Memory B cell (primary cell): ENCODE measurements at regions not wholly inside any gene's neighbourhood (a gene's known extent, or its start where the extent isn't known, plus 50 kb on each side); places are given as distances from the start of the nearest gene placed in this dataset.

Experiments used
- ATAC-seq: fragments of 150-1000 bp; cut with Tn5 transposase; 2 replicates; pipeline ENCODE4 v1.10.0; 2021; ENCODE audit warnings: low read depth, mild to moderate bottlenecking, moderate library complexity
- DNase-seq, 2 donors: peaks; one replicate each; pipeline ENCODE4 v3.0.0; 2022; ENCODE audit warnings: low spot score in 2 of 2
- H3K27ac Mint-ChIP-seq: one replicate; pipeline ENCODE4 v1.8.0; 2022; ENCODE audit warnings: mild to moderate bottlenecking, moderate library complexity, mixed read lengths
- H3K27me3 Mint-ChIP-seq: one replicate; pipeline ENCODE4 v1.8.0; 2022; ENCODE audit warnings: mixed read lengths
- H3K36me3 Mint-ChIP-seq: one replicate; pipeline ENCODE4 v1.8.0; 2022; ENCODE audit warnings: mild to moderate bottlenecking, mixed read lengths
- H3K4me1 Mint-ChIP-seq: one replicate; pipeline ENCODE4 v1.8.0; 2022; ENCODE audit warnings: mixed read lengths
- H3K4me3 Mint-ChIP-seq: one replicate; pipeline ENCODE4 v1.8.0; 2022; ENCODE audit warnings: mild to moderate bottlenecking, moderate library complexity, mixed read lengths
- H3K9me3 Mint-ChIP-seq: one replicate; pipeline ENCODE4 v1.8.0; 2022; ENCODE audit warnings: mixed read lengths

DNA sequence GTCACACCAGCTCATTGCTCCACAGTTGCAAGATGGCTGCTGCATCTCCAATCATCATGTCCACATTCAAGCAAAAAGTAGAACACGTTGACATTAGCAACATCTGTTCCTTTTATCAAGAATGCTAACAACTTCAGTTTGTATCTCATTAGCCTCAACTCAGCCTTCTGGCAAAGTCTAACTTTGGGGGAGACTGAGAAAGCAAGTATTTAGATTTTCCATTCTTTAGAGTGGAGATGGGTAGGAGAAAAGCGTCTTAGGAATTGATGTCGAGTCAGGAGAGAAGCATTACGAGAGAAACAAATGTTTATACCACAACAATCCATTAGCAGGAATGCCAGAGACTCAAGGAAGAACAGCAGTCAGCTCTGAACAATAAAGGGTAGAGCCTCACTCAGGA lies 446.3 kb downstream of the ENC1 start:
- Mint-ChIP-seq H3K4me1 (no peaks in the 10 kb centered on the region), H3K9me3 (peaks cover 3% of the 10 kb centered on the region), H3K36me3 (no peaks in the 10 kb centered on the region), H3K27ac (no peak overlapping the region), H3K27me3 (peaks cover 3% of the 10 kb centered on the region), H3K4me3 (no peak overlapping the region)
- DNase-seq (no peak), ATAC-seq (no peak)

- Mint-ChIP-seq H3K27ac (no peak overlapping the region), H3K27me3 (peaks cover 3% of the 10 kb centered on the region), H3K4me3 (no peak overlapping the region), H3K36me3 (no peaks in the 10 kb centered on the region), H3K9me3 (peaks cover 3% of the 10 kb centered on the region), H3K4me1 (no peaks in the 10 kb centered on the region)
- no peak for ATAC-seq
- no peak for DNase-seq
Observed at GRCh38 chr5:74192606-74193299, 447.8 kb downstream of the ENC1 start.

DNA sequence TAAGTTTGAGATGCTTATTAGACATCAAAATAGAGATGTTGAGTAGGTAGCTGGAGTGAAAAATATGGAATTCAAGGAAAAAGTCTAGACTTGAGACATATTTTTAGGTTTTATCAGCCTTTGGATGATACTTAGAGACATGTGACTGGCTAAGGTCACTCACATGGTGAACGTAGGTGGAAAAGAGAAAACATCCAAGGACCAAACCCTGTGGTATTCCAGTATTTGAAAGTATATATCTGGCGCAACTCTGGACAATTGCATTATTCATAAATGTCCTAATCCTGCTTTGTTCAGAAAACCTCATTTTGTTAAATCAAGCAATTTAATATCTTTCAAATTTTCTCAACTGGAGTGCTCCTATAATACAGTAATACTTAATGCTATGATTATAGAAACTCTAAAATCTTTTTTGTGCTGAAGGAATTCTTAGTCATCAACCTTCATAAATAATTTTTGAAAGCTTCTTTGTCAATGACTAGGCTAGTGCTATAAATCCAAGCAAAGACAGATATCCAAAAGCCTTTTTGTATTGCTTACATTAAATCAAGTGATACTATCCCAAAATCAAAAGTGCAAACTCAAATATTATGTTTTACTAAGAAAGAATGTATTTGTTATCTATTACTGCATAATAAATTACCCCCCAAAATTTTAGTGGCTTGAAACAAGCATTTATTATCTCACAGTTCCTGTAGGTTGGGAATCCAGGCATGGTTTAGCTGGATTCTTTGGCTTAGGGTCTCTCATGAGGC lies 452.0 kb downstream of the ENC1 start:
- Mint-ChIP-seq H3K27ac (no peak overlapping the region), H3K9me3 (peaks cover 3% of the 10 kb centered on the region), H3K27me3 (peaks cover 3% of the 10 kb centered on the region), H3K36me3 (no peaks in the 10 kb centered on the region), H3K4me1 (no peaks in the 10 kb centered on the region), H3K4me3 (no peak overlapping the region)
- ATAC-seq (no peak), DNase-seq (no peak)

- Mint-ChIP-seq H3K4me1 (no peaks in the 10 kb centered on the region), H3K27me3 (peaks cover 3% of the 10 kb centered on the region), H3K9me3 (peaks cover 3% of the 10 kb centered on the region), H3K27ac (no peak overlapping the region), H3K4me3 (no peak overlapping the region), H3K36me3 (no peaks in the 10 kb centered on the region)
- ATAC-seq = no peak
- no peak for DNase-seq
Observed at GRCh38 chr5:74187757-74188156, 452.8 kb downstream of the ENC1 start.

- Mint-ChIP-seq H3K27me3 (no peaks in the 10 kb centered on the region), H3K4me3 (no peak overlapping the region), H3K9me3 (peaks cover 3% of the 10 kb centered on the region), H3K27ac (no peak overlapping the region), H3K4me1 (no peaks in the 10 kb centered on the region), H3K36me3 (no peaks in the 10 kb centered on the region)
- ATAC-seq (no peak), DNase-seq (no peak)
Observed at GRCh38 chr5:74186356-74187315, 453.9 kb downstream of the ENC1 start.

DNA sequence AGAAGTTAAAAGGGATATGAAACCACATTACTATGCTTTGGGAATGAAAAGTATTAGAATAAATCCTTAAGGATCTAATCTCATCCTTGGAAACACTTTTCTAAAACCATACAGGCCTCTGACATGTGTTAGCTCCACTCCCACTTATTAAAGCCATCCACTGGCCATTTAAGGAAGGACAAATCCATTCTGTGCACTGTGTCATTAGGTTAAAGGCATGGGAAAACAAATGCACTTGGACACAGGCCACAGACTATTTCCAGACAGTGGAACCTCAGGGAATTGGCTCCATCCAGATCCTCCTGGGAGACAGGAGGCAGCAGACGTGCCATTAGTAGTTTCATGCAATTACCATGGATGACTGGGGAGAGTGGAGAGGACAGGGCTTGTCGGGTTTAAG lies 454.9 kb downstream of the ENC1 start:
- DNase-seq (no peak), ATAC-seq (no peak)
- Mint-ChIP-seq H3K4me1 (no peaks in the 10 kb centered on the region), H3K4me3 (no peak overlapping the region), H3K36me3 (no peaks in the 10 kb centered on the region), H3K9me3 (peaks cover 3% of the 10 kb centered on the region), H3K27me3 (no peaks in the 10 kb centered on the region), H3K27ac (no peak overlapping the region)

GRCh38 chr5:74184649-74185048 lies 455.9 kb downstream of the ENC1 start:
- DNase-seq (no peak), ATAC-seq (no peak)
- H3K36me3 Mint-ChIP-seq = no peaks in the 10 kb centered on the region

DNA sequence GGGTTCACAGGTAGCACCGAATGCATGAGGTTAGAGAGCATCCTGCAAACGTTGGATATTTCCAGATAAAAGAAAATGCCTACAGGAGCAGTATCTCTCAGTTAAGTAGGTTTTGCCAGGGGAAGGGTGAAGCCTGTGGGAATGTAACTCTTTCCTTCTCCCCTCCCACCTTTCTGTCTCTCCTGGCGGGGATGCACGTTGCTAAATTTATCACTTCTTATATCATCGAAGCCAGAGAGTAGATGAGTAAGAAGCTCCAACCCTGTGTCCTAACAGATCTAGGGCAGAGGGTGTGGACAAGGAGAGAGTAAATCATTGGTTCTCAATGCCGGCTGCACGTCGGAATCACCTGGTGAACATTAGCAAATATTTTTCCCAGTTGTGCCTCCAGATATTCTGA lies 457.5 kb downstream of the ENC1 start:
- no peaks in the 10 kb centered on the region for H3K27me3 Mint-ChIP-seq
- no peak overlapping the region for H3K4me3 Mint-ChIP-seq
- H3K27ac Mint-ChIP-seq = no peak overlapping the region
- H3K36me3 Mint-ChIP-seq = no peaks in the 10 kb centered on the region
- no peaks in the 10 kb centered on the region for H3K4me1 Mint-ChIP-seq
- ATAC-seq (no peak), DNase-seq (no peak)
- no peaks in the 10 kb centered on the region for H3K9me3 Mint-ChIP-seq

More at GRCh38 chr5:74184649-74185048, 455.9 kb downstream of the ENC1 start:
- no peaks in the 10 kb centered on the region for H3K4me1 Mint-ChIP-seq
- peaks cover under 1% of the 10 kb centered on the region for H3K9me3 Mint-ChIP-seq
- no peak overlapping the region for H3K4me3 Mint-ChIP-seq
- no peak overlapping the region for H3K27ac Mint-ChIP-seq
- H3K27me3 Mint-ChIP-seq = no peaks in the 10 kb centered on the region

DNA sequence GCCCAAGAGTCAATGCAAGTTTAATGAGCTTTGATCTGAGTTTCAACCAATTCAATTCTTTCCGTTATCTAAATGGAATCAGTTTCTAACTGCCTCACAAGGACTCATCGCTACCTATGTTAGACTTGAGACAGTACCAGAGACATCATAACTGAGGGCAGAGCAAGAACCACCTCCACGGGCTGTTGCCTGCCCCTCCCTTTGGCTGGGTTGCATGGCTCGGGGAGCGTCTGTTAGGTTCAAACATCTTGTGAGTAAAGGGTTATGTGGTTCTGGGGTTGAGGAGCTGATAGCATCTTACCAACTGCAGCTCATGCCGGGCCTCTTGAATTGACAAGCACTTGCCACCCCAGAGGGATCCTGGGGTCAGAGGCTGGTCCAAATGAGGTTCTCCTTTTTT lies 457.9 kb downstream of the ENC1 start:
- H3K9me3 Mint-ChIP-seq = no peaks in the 10 kb centered on the region
- no peak for DNase-seq
- no peak overlapping the region for H3K27ac Mint-ChIP-seq
- peaks cover 4% of the 10 kb centered on the region for H3K27me3 Mint-ChIP-seq
- H3K4me3 Mint-ChIP-seq = no peak overlapping the region
- H3K4me1 Mint-ChIP-seq = no peaks in the 10 kb centered on the region
- no peaks in the 10 kb centered on the region for H3K36me3 Mint-ChIP-seq
- ATAC-seq = no peak

- no peak overlapping the region for H3K27ac Mint-ChIP-seq
- no peaks in the 10 kb centered on the region for H3K9me3 Mint-ChIP-seq
- no peaks in the 10 kb centered on the region for H3K36me3 Mint-ChIP-seq
- DNase-seq = no peak
- peaks cover 4% of the 10 kb centered on the region for H3K27me3 Mint-ChIP-seq
- no peak overlapping the region for H3K4me3 Mint-ChIP-seq
- no peaks in the 10 kb centered on the region for H3K4me1 Mint-ChIP-seq
- ATAC-seq = no peak
Observed at GRCh38 chr5:74179701-74180100, 460.8 kb downstream of the ENC1 start.

DNA sequence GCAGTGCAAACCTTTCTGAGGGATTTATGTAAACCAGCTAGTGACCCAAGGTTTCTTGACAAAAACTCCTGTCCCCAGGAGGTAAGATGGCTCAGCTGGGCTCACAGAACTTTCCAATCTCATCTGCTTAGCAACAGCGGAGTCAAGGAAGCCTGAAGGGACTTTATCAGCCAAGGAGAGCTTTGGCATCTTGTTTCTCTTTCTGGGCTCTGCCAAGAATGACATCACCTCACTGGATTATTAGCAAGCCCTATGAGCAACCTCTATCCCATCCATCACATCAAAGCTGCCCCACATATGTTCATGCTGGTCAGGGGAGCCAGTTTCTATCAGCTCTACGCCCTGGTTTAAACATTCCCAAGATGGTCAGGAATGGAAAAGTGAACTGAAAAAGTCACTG lies 461.3 kb downstream of the ENC1 start:
- no peak for DNase-seq
- Mint-ChIP-seq H3K4me3 (no peak overlapping the region), H3K36me3 (no peaks in the 10 kb centered on the region)

DNA sequence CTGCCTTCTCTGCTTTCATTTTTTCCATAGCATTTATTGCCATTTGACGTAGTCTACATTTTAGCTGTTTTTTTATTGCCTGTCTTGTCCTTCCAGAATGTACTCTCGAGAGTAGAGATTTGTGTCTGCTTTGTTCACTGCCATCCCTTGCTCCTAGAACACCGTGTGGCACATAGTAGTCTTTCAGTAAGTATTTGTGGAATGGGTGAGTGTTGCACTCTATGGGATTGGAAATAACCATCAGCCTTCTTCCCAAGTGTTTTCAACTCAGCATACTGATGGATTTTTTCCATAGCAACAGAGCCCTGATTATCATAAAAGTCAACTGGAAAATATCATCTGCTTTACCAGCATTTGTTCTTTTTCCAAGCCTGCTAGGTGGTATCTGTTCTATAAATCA lies 462.6 kb downstream of the ENC1 start:
- no peak for ATAC-seq
- Mint-ChIP-seq H3K27ac (no peak overlapping the region), H3K36me3 (no peaks in the 10 kb centered on the region), H3K9me3 (no peaks in the 10 kb centered on the region), H3K4me1 (no peaks in the 10 kb centered on the region), H3K4me3 (no peak overlapping the region), H3K27me3 (peaks cover 4% of the 10 kb centered on the region)
- no peak for DNase-seq

More for the DNA sequence above, 461.3 kb downstream of the ENC1 start:
- no peak overlapping the region for H3K27ac Mint-ChIP-seq
- H3K9me3 Mint-ChIP-seq = no peaks in the 10 kb centered on the region
- H3K27me3 Mint-ChIP-seq = peaks cover 4% of the 10 kb centered on the region
- ATAC-seq = no peak
- H3K4me1 Mint-ChIP-seq = no peaks in the 10 kb centered on the region

DNA sequence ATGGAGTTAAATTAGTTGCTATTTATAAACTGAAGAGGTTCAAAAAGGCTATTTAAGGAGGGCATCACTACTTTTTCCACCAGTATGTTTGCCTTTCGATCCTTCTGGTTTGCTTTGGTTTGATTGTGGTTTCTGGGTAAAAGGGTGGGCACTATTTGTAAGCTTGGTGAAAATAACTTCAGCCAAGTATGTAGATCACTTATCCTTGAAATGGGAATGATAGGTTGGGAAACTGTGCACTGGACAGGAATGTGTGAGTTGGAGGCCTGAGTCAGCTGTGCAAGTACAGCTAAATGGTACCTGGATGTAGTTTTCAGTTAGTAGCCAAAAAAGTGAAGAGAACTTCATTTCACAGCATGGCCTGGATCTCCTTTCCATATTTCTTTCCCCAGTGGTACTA lies 466.2 kb downstream of the ENC1 start:
- no peaks in the 10 kb centered on the region for H3K36me3 Mint-ChIP-seq
- no peaks in the 10 kb centered on the region for H3K9me3 Mint-ChIP-seq
- ATAC-seq (no peak), DNase-seq (no peak)
- H3K27ac Mint-ChIP-seq = no peak overlapping the region
- H3K4me3 Mint-ChIP-seq = no peak overlapping the region
- H3K27me3 Mint-ChIP-seq = peaks cover 4% of the 10 kb centered on the region
- no peaks in the 10 kb centered on the region for H3K4me1 Mint-ChIP-seq

DNA sequence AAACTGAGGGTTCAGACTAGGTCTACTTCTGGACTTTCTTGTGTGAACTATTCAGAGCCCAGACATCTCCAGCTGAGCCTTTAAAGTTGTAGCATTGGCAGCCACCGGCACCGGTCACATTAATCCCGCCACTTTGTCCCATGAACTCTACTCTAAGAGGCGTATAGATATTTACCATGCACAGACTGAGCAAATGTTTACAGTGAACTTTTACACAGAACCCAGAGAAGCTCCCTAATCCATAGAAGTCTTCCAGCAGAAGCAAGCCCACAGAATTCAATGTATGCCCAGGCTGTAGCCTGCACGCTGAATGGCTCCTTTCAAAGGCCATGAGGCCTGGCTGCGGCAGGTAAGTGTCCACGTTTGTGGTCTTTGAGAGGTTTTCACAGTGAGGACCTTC lies 466.9 kb downstream of the ENC1 start:
- Mint-ChIP-seq H3K4me1 (no peaks in the 10 kb centered on the region), H3K9me3 (no peaks in the 10 kb centered on the region), H3K27me3 (peaks cover 4% of the 10 kb centered on the region), H3K27ac (no peak overlapping the region), H3K4me3 (no peak overlapping the region), H3K36me3 (no peaks in the 10 kb centered on the region)
- no peak for ATAC-seq
- DNase-seq = no peak
